ENCODE measurements at regions not wholly inside any gene's neighbourhood (a gene's known extent, or its start where the extent isn't known, plus 50 kb on each side); places are given as distances from the start of the nearest gene placed in this dataset.

DNA sequence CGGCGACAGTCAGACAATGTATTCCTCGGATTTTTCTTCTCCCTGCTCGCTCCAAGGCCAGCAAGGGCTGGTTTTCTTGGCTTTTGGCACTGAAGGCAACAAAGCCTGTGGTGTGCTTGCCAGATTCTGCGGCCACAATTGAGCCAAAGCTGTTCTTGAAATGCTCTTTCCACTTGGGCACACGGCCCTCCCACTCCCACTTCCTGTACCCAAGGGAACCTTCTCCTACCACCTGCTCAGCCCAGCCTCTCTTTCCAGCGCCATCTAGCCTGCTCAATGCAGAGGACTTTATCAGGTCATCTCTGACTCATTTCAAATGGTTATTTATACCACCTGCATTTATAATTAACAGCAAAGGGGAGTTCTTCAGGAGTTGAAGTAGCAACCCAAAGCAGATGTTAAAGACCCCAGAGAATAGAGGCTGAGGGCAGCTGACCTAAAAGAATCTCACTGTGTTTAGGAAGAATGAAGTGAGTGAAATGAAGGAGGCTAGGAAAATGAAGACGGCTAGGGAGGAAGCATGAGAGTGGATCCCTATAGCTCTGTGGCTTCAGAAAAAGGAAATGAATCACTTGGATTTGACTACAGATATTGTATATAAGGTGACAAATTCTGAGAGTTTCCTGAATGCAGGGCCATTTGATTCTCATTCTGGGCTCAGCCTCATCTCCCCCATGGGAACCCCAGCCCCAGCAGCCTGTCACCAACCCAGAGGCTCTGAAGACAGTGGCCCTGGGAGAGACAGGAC lies 439.0 kb downstream of the ENC1 start (continued):
- TF ChIP-seq, protein P1, sequence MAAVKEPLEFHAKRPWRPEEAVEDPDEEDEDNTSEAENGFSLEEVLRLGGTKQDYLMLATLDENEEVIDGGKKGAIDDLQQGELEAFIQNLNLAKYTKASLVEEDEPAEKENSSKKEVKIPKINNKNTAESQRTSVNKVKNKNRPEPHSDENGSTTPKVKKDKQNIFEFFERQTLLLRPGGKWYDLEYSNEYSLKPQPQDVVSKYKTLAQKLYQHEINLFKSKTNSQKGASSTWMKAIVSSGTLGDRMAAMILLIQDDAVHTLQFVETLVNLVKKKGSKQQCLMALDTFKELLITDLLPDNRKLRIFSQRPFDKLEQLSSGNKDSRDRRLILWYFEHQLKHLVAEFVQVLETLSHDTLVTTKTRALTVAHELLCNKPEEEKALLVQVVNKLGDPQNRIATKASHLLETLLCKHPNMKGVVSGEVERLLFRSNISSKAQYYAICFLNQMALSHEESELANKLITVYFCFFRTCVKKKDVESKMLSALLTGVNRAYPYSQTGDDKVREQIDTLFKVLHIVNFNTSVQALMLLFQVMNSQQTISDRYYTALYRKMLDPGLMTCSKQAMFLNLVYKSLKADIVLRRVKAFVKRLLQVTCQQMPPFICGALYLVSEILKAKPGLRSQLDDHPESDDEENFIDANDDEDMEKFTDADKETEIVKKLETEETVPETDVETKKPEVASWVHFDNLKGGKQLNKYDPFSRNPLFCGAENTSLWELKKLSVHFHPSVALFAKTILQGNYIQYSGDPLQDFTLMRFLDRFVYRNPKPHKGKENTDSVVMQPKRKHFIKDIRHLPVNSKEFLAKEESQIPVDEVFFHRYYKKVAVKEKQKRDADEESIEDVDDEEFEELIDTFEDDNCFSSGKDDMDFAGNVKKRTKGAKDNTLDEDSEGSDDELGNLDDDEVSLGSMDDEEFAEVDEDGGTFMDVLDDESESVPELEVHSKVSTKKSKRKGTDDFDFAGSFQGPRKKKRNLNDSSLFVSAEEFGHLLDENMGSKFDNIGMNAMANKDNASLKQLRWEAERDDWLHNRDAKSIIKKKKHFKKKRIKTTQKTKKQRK (IDR thresholded peaks at IDR 0.05; ENCODE audit: low read depth, low read length), result no peak

DNA sequence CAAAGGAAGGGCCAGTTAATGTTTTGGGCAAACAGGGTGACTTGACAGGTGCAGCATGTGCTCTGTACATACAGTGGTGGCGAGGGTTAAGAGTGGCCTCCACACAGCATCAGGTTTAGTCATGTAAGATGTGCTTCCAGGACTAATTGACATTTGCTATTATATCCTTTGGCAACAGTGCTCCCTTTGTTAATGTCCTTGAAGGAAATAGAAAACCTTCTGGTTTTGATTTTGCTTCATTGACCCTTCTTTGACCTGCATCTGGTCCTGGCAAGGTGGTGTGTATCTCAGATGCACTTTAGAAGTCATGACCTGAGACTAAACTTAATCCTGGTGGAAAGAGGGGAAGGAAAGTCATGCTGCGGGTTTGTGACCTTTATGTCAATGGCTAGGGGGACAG lies 440.0 kb downstream of the ENC1 start:
- Histone ChIP-seq H3K9me3 (replicated peaks; ENCODE audit: control insufficient read depth, insufficient read depth, low read length) (no peaks in the 10 kb centered on the region; the same call in 2 of the 3 replicates), H3K36me3 (ENCODE audit: control insufficient read depth in 2 of 2, insufficient read depth in 2 of 2, low read length in 1 of 2) (no peaks in the 10 kb centered on the region), H4K20me1 (ENCODE audit: control insufficient read depth, insufficient read depth) (no peaks in the 10 kb centered on the region), H3K27me3 (replicated peaks in 1 of 2; ENCODE audit: control insufficient read depth in 2 of 2, insufficient read depth in 2 of 2, low read length in 1 of 2) (no peaks in the 10 kb centered on the region; a peak in 1 of 4 replicates), H3K9ac (ENCODE audit: control insufficient read depth, insufficient read depth, low read length) (no peak overlapping the region), H2AFZ (ENCODE audit: control insufficient read depth, low read depth, low read length) (no peak overlapping the region), H3K4me1 (ENCODE audit: control insufficient read depth, insufficient read depth, low read length) (peaks cover 43% of the 10 kb centered on the region), H3K4me3 (no peak overlapping the region), H3K79me2 (ENCODE audit: control insufficient read depth, insufficient read depth, low read length) (no peaks in the 10 kb centered on the region), H3K27ac (ENCODE audit: control insufficient read depth, insufficient read depth) (no peak overlapping the region), H3K4me2 (ENCODE audit: control insufficient read depth, insufficient read depth) (no peak overlapping the region)
- POLR2A ChIA-PET, result no interaction called here
- DNase-seq (ENCODE audit: low read depth, low spot score), result no peak
- RAD21 ChIA-PET (ENCODE audit: unreplicated experiment), result no interaction called here
- no TSS peak for BruUV-seq (replicated peaks)
- intact Hi-C loops (cut with micrococcal nuclease; ENCODE audit: unreplicated experiment) (no loop called here), in situ Hi-C loops (cut with MboI) (no loop called here)
- CTCF ChIA-PET, result no interaction called here
- ATAC-seq, result peak; percentile 8; the same call in 1 of the 3 replicates
- 72% methylated on average over 2 of the region's 2 CpGs for WGBS (ENCODE audit: insufficient coverage, insufficient replicate concordance, low lambda C conversion rate, missing lambda C conversion rate)
- no peak for FAIRE-seq
- SMC1A ChIA-PET (ENCODE audit: uncharacterized antibody, unreplicated experiment), result no interaction called here
- TF ChIP-seq, protein P2, sequence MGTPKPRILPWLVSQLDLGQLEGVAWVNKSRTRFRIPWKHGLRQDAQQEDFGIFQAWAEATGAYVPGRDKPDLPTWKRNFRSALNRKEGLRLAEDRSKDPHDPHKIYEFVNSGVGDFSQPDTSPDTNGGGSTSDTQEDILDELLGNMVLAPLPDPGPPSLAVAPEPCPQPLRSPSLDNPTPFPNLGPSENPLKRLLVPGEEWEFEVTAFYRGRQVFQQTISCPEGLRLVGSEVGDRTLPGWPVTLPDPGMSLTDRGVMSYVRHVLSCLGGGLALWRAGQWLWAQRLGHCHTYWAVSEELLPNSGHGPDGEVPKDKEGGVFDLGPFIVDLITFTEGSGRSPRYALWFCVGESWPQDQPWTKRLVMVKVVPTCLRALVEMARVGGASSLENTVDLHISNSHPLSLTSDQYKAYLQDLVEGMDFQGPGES (IDR thresholded peaks at IDR 0.05), result no peak
- TF ChIP-seq CBX5 (IDR thresholded peaks at IDR 0.05; ENCODE audit: low read depth), result no peak
- TF ChIP-seq ASH2L (IDR thresholded peaks at IDR 0.05; ENCODE audit: borderline replicate concordance, low read depth), result no peak
- no peak for TF ChIP-seq NFIC (IDR thresholded peaks at IDR 0.05; ENCODE audit: low read depth, low read length)
- no peak for TF ChIP-seq HDGF (IDR thresholded peaks at IDR 0.05)
- no peak for TF ChIP-seq ZNF207 (IDR thresholded peaks at IDR 0.05; ENCODE audit: borderline replicate concordance)
- TF ChIP-seq KDM1A (IDR thresholded peaks at IDR 0.05; ENCODE audit: borderline replicate concordance), result no peak
- TF ChIP-seq YY1 (IDR thresholded peaks at IDR 0.05; ENCODE audit: low read depth, low read length), result no peak
- TF ChIP-seq BACH1 (IDR thresholded peaks at IDR 0.05; ENCODE audit: borderline replicate concordance), result no peak
- TF ChIP-seq ZSCAN29 (IDR thresholded peaks at IDR 0.05), result no peak
- no peak for TF ChIP-seq ZNF217 (IDR thresholded peaks at IDR 0.05)
- no peak for TF ChIP-seq MXI1 (IDR thresholded peaks at IDR 0.05; ENCODE audit: low read depth, low read length)
- no peak for TF ChIP-seq FOXM1 (IDR thresholded peaks at IDR 0.05; ENCODE audit: low read depth, low read length)
- TF ChIP-seq, protein P3, sequence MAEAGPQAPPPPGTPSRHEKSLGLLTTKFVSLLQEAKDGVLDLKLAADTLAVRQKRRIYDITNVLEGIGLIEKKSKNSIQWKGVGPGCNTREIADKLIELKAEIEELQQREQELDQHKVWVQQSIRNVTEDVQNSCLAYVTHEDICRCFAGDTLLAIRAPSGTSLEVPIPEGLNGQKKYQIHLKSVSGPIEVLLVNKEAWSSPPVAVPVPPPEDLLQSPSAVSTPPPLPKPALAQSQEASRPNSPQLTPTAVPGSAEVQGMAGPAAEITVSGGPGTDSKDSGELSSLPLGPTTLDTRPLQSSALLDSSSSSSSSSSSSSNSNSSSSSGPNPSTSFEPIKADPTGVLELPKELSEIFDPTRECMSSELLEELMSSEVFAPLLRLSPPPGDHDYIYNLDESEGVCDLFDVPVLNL (IDR thresholded peaks at IDR 0.05; ENCODE audit: low read depth, low read length), result no peak
- TF ChIP-seq, protein P4, sequence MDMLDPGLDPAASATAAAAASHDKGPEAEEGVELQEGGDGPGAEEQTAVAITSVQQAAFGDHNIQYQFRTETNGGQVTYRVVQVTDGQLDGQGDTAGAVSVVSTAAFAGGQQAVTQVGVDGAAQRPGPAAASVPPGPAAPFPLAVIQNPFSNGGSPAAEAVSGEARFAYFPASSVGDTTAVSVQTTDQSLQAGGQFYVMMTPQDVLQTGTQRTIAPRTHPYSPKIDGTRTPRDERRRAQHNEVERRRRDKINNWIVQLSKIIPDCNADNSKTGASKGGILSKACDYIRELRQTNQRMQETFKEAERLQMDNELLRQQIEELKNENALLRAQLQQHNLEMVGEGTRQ (IDR thresholded peaks at IDR 0.05; ENCODE audit: borderline replicate concordance, low read depth, low read length), result no peak
- TF ChIP-seq POLR2AphosphoS5 (IDR thresholded peaks at IDR 0.05; ENCODE audit: low read length), result no peak
- TF ChIP-seq STAT3 (IDR thresholded peaks at IDR 0.05; ENCODE audit: low read depth, low read length), result no peak
- no peak for TF ChIP-seq FOXK2 (IDR thresholded peaks at IDR 0.05)
